Activated T-cell treated with anti-CD3 and anti-CD28 coated beads, Interleukin-2, amount 50 U/mL, for 4 hours (primary cell): ENCODE measurements at regions not wholly inside any gene's neighbourhood (a gene's known extent, or its start where the extent isn't known, plus 50 kb on each side); places are given as distances from the start of the nearest gene placed in this dataset.
"Not testable (repeated sequence)": the region's sequence is repeated elsewhere in the genome, so short reads cannot be mapped to it uniquely, and the experiment has no call there.

Source experiments
- ATAC-seq, 2 donors: fragments of 200-7000 bp; cut with Tn5 transposase; one replicate each; pipeline ENCODE4 v1.10.0; 2021
- DNase-seq: peaks from one replicate; pipeline ENCODE4 v3.0.0-alpha.2; 2020
- H3K27me3 Mint-ChIP-seq: one replicate; pipeline ENCODE4 v1.8.0; 2021; ENCODE audit warnings: low read depth, mixed read lengths
- H3K36me3 Mint-ChIP-seq: one replicate; pipeline ENCODE4 v1.8.0; 2022; ENCODE audit warnings: mixed read lengths; ENCODE audit not compliant: insufficient read depth
- H3K4me1 Mint-ChIP-seq: one replicate; pipeline ENCODE4 v1.8.0; 2021; ENCODE audit warnings: low read depth, mixed read lengths
- H3K4me3 Mint-ChIP-seq: one replicate; pipeline ENCODE4 v1.8.0; 2021; ENCODE audit warnings: mild to moderate bottlenecking, moderate library complexity, mixed read lengths
- H3K9me3 Mint-ChIP-seq: one replicate; pipeline ENCODE4 v1.8.0; 2021; ENCODE audit warnings: mixed read lengths

DNA sequence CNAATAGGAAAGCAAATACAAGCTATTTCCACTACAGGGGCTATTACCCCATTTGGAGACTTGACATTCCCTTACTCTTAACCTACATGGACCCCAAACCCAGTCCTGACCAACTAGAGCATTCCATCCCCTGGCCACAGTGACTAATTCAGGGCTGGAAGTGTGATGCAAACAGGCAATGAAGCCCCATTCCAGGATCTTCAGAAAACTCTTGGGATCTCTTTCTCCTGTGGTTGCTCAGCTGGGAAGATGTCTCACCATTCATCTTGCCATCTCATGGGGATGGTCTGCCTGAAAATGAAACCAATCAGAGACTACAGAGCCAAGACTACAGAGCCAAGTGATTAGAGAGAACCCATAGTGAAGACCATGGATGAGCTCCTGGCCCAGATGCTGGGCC is 206.2 kb downstream of the ZNF365 start:
- DNase-seq (no peak), ATAC-seq (no peak)
- no peaks in the 10 kb centered on the region for H3K9me3 Mint-ChIP-seq
- H3K27me3 Mint-ChIP-seq: peaks cover 2% of the 10 kb centered on the region
- no peaks in the 10 kb centered on the region for H3K36me3 Mint-ChIP-seq
- no peak overlapping the region for H3K4me3 Mint-ChIP-seq
- H3K4me1 Mint-ChIP-seq: no peaks in the 10 kb centered on the region

DNA sequence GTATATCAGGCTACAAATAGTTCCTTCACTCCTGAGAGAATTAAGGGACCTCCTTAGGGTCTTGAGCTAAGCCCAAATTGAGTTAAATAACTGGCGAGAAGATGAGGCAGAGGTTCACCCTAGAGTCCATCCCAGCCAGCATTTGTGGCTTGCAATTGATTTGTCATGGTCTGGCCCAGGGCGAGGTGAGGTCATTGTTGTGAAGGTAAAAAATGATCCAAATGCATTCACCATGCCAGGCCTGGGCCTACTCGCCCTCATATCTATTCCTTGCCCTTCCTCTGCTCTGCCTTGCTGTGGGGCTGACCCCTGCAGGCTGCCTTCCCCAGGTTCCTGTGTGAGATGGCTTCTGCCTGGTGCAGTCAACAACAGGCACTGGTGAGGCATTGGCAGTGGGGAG is 207.2 kb downstream of the ZNF365 start:
- Mint-ChIP-seq H3K4me1 (no peaks in the 10 kb centered on the region), H3K27me3 (peaks cover 1% of the 10 kb centered on the region), H3K4me3 (no peak overlapping the region), H3K36me3 (no peaks in the 10 kb centered on the region), H3K9me3 (no peaks in the 10 kb centered on the region)
- ATAC-seq: no peak
- DNase-seq: no peak

DNA sequence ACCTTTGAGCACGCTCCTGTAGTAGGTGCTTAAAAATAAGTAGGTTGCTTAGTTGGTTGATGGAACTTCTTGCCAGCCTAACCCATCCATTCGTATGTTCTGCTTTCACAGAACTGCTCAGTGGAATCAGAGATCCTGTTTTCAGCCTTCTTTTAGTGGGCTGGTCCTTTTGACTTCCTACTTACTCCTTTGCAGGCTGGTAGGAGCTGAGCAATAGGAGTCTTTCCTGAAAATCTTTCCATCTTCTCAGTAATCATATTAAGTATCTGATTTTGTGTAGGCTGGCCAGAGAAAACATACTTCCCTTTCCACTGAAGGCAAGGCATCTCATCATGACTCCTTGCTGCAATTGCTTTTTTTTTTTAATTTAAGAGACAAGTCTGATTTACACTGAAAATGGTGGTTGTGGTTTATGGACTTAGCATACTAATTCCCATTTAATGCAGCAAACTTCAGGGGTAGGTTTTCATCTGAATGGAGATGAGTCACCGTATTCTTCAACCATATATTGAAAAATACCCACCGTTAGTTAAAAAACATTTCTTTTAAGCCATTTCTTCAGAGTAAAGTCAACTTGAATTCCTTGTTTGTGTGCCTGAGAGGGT is 208.0 kb downstream of the ZNF365 start:
- Mint-ChIP-seq H3K9me3 (no peaks in the 10 kb centered on the region), H3K4me1 (no peaks in the 10 kb centered on the region), H3K4me3 (no peak overlapping the region), H3K27me3 (peaks cover 1% of the 10 kb centered on the region), H3K36me3 (no peaks in the 10 kb centered on the region)
- DNase-seq: no peak
- no peak for ATAC-seq

DNA sequence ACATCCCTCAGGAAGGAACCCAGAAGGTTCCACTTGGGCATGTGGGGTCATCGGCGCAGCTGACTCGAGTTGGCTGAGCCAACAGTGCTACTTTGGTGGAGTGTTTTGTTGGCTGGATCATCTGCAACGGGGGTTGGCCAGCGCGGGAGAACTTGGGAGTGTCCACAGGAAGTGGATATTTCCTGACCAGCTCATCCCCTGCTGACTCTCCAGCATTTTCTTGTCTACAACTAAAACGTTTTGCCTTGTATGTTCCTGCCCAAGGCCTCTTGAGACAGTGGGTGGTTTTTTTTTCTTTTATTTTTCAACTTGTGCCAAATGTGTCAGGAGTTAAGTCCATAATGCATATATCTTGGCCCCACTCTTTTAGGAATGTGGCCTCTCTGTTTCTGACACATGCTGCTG is 208.6 kb downstream of the ZNF365 start:
- no peaks in the 10 kb centered on the region for H3K36me3 Mint-ChIP-seq
- no peak overlapping the region for H3K4me3 Mint-ChIP-seq

DNA sequence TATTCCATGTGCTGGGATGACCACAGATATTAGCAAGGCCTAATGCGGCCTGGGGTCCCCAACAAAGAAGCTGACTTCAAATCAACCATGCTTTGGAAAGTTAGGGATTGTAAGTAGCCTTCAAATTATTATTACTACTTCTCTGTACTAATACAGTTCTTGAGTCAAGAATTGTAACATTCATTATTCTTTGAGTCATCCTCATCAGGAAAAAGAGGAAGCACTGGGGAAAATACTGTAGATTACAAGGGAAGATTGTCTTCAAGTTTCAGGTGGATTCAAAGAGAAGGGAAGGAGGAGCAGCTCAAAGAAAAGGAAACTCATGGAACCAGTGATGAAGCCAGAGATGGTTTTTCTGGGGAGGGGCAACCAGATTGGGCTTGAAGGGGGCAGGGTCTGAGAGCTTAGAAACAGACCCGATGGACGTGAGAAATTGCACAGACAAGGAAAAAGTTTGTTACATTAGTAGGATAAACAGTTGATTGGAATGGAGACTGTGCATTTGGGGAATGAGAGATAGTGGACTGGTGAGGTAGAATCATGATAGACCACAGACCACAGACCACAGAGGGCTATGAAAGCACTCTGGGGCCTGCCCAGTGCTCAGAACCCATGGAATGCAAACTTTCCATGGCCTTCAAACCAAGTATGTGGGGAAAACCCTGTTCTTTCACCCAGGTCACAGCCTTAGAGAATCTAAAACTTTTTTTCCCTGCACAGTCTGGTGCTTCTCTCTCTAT is 209.9 kb downstream of the ZNF365 start:
- H3K4me3 Mint-ChIP-seq: no peak overlapping the region
- ATAC-seq (no peak), DNase-seq (no peak)
- H3K27me3 Mint-ChIP-seq: peaks cover 1% of the 10 kb centered on the region
- H3K36me3 Mint-ChIP-seq: no peaks in the 10 kb centered on the region
- no peaks in the 10 kb centered on the region for H3K4me1 Mint-ChIP-seq
- H3K9me3 Mint-ChIP-seq: no peaks in the 10 kb centered on the region

More for the DNA sequence above, 208.6 kb downstream of the ZNF365 start:
- ATAC-seq: no peak
- Mint-ChIP-seq H3K27me3 (peaks cover 1% of the 10 kb centered on the region), H3K9me3 (no peaks in the 10 kb centered on the region), H3K4me1 (no peaks in the 10 kb centered on the region)
- no peak for DNase-seq

DNA sequence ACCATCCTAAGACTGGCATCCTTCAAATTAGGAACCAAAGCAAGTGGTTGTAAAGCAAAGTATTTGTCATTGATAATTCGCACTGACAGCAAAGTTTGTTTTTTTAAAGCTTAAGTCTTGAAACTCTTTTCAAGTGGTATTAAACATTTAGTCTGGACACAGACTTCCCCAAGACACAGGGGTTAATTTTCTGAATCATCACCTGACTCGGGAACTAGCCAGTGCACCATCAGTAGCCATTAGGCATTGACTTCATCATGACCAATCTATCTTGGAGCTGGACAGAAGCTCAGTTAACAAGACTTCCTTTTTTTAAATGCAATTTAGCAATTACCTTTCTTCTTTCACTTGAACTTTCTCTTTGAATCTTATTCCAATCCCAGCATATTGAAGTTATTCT is 210.6 kb downstream of the ZNF365 start:
- DNase-seq (no peak), ATAC-seq (no peak)
- no peaks in the 10 kb centered on the region for H3K36me3 Mint-ChIP-seq
- peaks cover 1% of the 10 kb centered on the region for H3K27me3 Mint-ChIP-seq
- H3K4me3 Mint-ChIP-seq: no peak overlapping the region
- H3K4me1 Mint-ChIP-seq: no peaks in the 10 kb centered on the region
- no peaks in the 10 kb centered on the region for H3K9me3 Mint-ChIP-seq

DNA sequence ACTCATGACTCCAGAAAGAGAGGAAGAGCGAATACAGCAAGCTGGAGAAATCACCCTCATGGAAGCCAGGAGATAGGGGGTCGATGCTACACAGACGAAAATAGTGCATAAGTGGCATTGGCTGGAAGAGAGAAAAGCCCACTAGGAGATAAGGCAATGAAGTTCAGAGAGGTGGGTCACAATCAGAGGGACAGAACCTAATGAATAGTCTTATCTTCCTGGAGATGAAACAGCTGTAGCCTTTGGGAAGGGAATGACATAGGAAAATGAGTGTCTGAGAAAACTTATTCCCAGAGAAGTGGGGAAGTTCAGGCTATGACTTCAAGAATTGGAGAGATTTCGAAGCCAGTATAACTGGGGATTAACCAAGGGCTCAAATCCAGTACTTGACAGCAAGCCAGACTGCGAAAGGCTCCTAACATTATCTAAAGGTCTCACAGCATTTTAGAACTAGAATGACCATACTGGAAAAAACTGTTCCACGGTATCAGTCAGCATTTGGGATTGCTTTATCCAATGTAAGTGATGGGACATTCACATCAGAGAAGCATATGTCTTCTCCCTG is 211.1 kb downstream of the ZNF365 start:
- H3K4me1 Mint-ChIP-seq: no peaks in the 10 kb centered on the region
- no peak overlapping the region for H3K4me3 Mint-ChIP-seq
- H3K9me3 Mint-ChIP-seq: no peaks in the 10 kb centered on the region

DNA sequence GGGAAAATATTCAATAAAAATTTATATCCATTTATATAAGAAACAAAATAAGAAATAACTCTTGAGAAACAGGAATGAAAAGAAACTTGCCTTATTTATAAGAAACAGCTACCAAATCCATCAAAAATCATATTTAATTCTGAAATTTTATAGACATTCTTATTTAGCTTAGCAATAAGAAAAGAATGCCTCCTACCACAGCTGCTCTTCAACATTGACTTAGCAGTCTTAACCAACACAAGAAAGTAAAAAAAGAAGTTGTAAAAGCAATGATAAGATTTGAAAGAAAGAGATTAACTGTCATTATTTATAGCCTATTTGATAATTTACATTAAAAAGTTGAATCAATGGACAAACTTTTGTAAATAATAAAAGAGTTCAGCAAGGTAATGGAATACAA is 212.8 kb downstream of the ZNF365 start:
- ATAC-seq (no peak), DNase-seq (no peak)
- peaks cover 1% of the 10 kb centered on the region for H3K27me3 Mint-ChIP-seq

More for the DNA sequence above, 211.1 kb downstream of the ZNF365 start:
- no peak for DNase-seq
- ATAC-seq: no peak
- Mint-ChIP-seq H3K36me3 (no peaks in the 10 kb centered on the region), H3K27me3 (peaks cover 1% of the 10 kb centered on the region)

DNA sequence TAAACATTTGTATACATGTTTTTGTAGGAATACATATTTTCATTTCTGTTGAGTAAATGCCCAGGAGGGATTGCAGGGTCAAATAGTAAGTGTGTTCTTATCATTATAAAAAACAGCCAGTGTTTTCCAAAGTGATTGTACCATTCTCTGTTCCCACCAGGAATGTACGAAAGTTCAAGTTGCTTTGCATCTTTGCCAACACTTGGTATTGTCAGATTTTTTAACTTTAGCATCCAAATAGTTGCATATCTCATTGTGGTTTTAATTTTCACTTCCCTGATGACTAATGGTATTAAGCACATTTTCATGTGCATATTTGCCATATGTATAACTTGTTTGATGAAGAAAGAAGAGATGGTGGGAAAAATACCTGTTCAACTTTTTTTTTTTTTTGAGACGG is 213.9 kb downstream of the ZNF365 start:
- DNase-seq: no peak
- H3K27me3 Mint-ChIP-seq: peaks cover 1% of the 10 kb centered on the region
- no peaks in the 10 kb centered on the region for H3K9me3 Mint-ChIP-seq
- no peaks in the 10 kb centered on the region for H3K36me3 Mint-ChIP-seq
- no peak overlapping the region for H3K4me3 Mint-ChIP-seq
- H3K4me1 Mint-ChIP-seq: no peaks in the 10 kb centered on the region
- ATAC-seq: no peak

More for the DNA sequence above, 212.8 kb downstream of the ZNF365 start:
- no peaks in the 10 kb centered on the region for H3K36me3 Mint-ChIP-seq
- no peaks in the 10 kb centered on the region for H3K9me3 Mint-ChIP-seq
- H3K4me3 Mint-ChIP-seq: no peak overlapping the region
- H3K4me1 Mint-ChIP-seq: no peaks in the 10 kb centered on the region

DNA sequence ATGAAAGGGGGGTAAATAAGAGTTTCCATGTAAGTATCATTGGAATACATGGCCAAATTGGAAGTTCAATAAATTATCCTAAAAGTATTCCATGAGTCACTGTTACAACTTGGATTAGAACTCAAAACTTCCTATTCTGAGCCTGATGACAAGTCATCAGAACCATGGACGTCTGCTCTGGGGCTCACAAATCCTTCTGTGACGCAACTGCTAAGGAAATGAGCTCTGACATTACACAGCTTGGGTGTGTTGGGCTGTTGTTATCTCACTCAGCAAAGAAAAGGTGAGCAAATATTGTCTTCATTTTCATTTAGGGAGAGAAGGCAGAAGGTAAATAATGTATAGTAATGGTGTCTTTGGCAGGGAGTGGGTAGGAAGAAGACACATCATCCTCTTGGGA is 214.8 kb upstream of the ADO start:
- Mint-ChIP-seq H3K4me3 (no peak overlapping the region), H3K27me3 (peaks cover 1% of the 10 kb centered on the region), H3K9me3 (no peaks in the 10 kb centered on the region), H3K4me1 (peaks cover 2% of the 10 kb centered on the region), H3K36me3 (no peaks in the 10 kb centered on the region)
- DNase-seq (no peak), ATAC-seq (no peak)

DNA sequence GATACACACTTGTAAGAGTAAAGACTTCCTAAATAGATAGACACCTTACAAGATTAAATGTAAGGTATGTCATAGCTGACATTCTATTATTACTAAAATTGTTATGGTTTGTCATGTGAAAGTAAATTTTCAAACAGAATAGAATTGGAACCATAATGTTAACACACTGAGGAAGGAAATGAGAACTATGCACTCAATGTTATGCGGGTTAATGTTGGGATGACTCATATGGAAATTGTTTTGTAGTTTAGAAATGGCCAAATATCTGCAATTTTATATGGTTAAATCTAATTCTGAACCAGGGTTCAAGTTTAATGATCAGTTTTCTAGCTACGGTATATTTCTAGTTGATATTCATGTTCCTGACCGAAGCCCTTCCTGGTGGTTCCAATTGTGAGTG is 214.2 kb upstream of the ADO start:
- no peak for DNase-seq
- H3K4me3 Mint-ChIP-seq: no peak overlapping the region
- peak in 1 of 2 donors; percentile 15 for ATAC-seq
- no peaks in the 10 kb centered on the region for H3K27me3 Mint-ChIP-seq
- no peaks in the 10 kb centered on the region for H3K36me3 Mint-ChIP-seq
- H3K9me3 Mint-ChIP-seq: no peaks in the 10 kb centered on the region
- H3K4me1 Mint-ChIP-seq: peaks cover 2% of the 10 kb centered on the region

DNA sequence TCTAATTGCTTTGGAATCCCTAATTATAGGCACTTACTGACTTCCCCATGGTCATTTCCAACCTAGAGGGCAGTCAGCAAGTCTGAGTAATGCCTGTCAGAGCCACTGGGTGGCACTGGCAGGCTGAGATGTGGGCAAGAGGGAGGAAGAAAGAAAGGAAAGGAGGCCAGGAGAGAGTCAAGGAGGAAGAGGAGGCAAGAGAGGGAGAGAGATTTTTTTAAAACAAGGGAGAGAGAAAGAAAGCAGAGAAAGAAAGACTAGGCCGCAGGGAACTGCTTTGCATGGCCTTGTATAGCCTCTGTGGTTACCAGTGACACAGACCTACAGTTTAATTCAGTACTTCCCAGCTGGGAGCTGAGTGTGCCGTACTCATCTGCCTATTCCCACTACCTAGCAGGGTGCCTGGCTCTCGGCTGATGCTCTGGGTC is 210.4 kb upstream of the ADO start:
- ATAC-seq: peak; percentile 60 to 82
- H3K4me1 Mint-ChIP-seq: peaks cover 2% of the 10 kb centered on the region
- H3K9me3 Mint-ChIP-seq: no peaks in the 10 kb centered on the region
- DNase-seq: peak; percentile 50
- no peak overlapping the region for H3K4me3 Mint-ChIP-seq
- no peaks in the 10 kb centered on the region for H3K27me3 Mint-ChIP-seq
- no peaks in the 10 kb centered on the region for H3K36me3 Mint-ChIP-seq

DNA sequence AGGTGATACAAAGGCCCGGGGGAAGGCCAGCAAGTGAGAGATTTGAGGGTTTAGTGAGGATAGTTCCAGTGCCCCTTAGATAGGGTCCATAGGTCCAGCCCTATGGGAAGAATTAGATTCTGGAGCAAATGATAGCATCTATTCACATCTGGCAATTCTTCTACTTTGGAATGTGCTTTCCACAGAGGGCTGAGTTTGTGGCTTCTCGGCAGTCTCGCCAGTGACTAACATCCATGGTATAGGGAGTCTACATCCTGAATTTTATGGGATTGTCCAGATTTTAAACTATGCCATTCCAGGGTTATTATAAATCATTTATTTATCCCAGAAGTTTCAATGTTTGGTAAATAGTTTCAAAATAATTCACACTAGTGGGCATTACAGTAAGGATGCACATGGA is 207.3 kb upstream of the ADO start:
- ATAC-seq (no peak), DNase-seq (no peak)
- H3K36me3 Mint-ChIP-seq: no peaks in the 10 kb centered on the region
- no peaks in the 10 kb centered on the region for H3K27me3 Mint-ChIP-seq
- H3K9me3 Mint-ChIP-seq: no peaks in the 10 kb centered on the region
- no peak overlapping the region for H3K4me3 Mint-ChIP-seq
- peaks cover 2% of the 10 kb centered on the region for H3K4me1 Mint-ChIP-seq

DNA sequence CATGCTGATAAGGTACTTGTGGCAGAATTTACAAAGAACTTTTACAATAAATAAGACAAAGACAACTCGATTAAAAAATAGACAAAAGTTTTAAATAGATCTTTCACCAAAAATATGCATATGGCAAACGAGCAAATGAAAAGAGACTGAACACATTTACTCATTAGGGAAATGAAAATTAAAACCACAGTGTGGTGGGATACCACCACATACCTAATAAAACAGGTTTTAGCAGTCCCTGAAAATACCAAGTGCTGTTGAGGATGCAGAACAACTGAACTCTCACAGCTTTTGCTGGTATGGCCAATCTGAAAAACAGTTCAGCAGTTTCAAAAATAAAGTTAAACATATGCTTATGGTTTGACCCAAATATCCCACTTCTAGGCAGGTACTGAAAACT is 205.4 kb upstream of the ADO start:
- H3K27me3 Mint-ChIP-seq: no peaks in the 10 kb centered on the region
- H3K36me3 Mint-ChIP-seq: no peaks in the 10 kb centered on the region
- ATAC-seq: no peak
- no peak for DNase-seq
- no peak overlapping the region for H3K4me3 Mint-ChIP-seq
- H3K9me3 Mint-ChIP-seq: no peaks in the 10 kb centered on the region
- no peaks in the 10 kb centered on the region for H3K4me1 Mint-ChIP-seq

DNA sequence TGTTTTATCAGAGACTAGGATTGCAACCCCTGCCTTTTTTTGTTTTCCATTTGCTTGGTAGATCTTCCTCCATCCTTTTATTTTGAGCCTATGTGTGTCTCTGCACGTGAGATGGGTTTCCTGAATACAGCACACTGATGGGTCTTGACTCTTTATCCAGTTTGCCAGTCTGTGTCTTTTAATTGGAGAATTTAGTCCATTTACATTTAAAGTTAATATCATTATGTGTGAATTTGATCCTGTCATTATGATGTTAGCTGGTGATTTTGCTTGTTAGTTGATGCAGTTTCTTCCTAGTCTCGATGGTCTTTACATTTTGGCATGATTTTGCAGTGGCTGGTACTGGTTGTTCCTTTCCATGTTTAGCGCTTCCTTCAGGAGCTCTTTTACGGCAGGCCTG is 198.0 kb upstream of the ADO start:
- H3K4me3 Mint-ChIP-seq, ATAC-seq, H3K27me3 Mint-ChIP-seq, DNase-seq, H3K9me3 Mint-ChIP-seq, H3K36me3 Mint-ChIP-seq: not testable (repeated sequence)
- peaks cover 10% of the 10 kb centered on the region for H3K4me1 Mint-ChIP-seq
